HG03175 (cell line): ENCODE measurements at regions not wholly inside any gene's neighbourhood (a gene's known extent, or its start where the extent isn't known, plus 50 kb on each side); places are given as distances from the start of the nearest gene placed in this dataset.
"Not testable (repeated sequence)": the region's sequence is repeated elsewhere in the genome, so short reads cannot be mapped to it uniquely, and the experiment has no call there.

Experiments used
- ATAC-seq: cut with Tn5 transposase; IDR thresholded peaks from one replicate; pipeline ENCODE4 v1.9.1; 2021; ENCODE audit warnings: mild to moderate bottlenecking, moderate library complexity; ENCODE audit not compliant: unreplicated experiment

DNA sequence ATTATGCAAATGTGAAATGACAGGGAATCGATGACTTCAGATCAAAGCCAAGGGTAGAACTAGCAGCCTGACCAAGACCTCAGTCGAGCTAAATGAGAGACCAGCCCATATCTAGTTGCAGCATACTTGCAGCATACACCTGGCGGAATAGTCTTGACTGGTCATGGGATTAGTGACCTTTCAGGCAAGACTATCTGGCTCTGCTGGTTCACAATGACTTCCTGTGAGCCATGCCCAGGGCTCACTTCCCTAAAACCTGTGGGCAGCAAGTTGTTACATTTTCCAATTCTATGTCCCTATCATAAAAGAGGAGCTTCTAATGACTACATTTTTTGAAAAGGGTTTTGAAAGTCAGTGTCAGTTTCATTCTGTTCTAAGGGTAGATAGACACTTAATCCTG is 1624.9 kb upstream of the CELF4 start:
- ATAC-seq: no peak

DNA sequence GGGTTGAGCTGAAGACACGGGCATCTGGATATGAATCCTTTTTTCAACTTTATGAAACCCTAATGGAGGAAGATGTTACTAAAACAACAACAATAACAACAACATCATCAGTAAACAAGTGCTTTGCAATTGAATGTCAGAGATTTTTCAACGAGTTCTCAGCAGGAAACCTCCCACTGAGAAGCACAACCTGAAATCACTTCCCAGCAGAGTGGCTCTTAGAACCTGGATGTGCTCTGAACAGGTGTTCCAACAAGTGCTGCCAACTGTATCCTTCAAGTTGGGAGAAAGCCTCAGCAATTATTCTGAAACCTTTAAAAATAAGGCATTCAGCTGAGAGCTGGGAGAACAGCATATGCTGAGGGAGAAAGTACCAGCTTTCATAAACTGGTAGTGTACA is 1622.7 kb upstream of the CELF4 start:
- ATAC-seq: no peak

DNA sequence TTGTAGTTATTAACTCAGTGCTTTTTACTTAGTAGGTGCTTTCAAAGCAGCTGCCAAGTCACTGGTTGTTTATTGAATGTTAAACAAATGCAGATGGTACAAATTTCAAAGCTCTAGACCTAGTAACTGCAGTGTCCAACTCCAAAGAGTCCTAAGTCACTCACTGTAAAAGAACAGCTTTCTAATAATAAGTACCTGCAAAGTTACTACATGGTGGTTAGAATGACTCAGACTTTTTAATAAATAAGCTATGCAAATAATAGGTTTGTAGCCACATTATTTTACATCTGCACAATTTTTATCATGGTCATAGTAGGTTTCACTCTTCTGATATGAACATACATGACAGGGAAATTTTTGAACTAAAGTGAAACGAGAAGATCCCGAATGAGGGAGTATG is 1620.4 kb upstream of the CELF4 start:
- ATAC-seq: no peak

DNA sequence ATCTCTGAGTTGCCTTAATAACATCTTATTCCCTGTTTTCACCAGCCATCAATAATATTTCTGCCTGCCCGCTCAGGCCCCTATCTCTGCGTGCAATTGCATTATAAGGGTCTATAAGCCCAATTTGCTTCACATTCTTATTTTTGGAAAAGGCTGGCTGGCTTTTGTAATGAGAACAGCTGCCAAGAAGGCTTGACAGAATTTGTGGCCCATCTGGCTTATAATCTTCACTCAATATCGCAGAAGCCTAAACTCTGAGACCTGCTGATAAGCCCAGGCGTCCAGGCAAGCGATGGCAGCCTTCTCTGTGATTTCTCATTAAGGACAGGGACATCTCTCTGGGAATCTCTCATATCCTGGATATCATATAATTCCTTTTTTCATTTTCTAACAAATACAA is 1618.6 kb upstream of the CELF4 start:
- no peak for ATAC-seq

DNA sequence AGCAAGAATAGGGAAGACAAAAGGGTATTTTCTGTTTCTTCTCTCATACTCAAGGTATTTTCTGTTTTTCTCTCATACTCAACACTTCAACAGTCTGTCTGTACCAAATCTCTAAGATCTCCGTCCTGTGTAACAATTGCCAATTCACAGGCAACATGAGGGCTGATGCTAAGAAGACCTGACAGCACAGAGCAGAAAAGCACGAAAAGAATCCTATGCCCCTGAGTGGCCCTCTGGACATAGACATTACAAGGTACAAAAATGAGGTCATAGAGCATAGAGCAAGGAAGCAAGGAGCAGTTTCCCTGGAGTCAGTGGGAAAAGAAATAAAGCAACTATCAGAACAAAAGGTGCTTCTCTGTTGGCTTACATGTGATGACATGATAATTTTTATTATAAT is 1612.6 kb upstream of the CELF4 start:
- ATAC-seq: no peak

DNA sequence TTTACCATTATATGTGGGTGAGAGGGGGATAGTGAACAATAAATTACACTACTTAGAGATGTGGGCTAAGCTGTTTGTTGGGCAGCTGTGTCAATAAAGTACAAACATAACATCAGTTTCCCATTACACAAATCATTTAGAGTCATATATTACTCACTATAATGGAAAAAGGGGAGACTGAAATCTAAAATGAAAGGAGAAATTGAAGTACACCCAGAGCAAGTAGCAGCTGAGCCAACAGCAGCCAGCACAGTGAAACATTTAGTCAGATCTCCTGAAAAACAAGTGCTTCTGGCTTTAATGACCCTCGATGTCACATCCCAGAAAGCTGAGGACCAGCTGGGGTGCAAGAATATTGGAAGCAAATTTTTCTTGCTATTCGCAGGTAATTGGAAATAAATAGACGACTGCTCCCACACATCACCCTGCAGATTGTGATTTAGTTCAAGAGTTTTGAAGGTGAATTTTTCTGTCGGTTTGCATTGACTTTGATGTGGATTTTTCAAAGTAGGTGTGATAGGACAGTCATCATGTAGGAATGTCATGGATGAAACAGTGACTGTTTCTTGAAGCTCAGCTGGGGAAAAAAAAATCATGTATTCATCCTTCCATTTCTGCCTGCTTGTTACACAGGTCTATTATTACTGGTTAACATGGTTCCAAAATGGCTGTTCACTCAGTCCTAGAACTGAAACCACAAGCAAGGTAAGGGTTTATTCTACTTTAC is 1607.3 kb upstream of the CELF4 start:
- ATAC-seq: no peak

DNA sequence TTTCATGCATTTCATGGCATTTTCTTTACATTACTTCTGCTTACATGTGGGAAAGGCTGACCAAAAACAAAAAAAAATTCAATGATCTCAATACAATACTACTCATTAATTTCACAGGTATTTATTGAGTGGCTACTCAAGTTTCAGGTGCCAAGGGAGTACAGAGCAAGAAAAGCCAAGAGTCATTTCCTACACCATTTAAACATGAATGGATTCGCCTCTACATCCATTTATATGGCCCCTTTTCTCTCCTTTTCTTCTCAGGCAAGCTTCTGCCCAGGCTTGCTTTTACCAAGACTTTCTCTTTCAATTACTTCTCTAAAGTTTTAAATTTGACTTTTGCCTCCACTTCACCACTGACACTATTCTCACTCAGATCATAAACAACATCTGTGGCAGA is 1603.1 kb upstream of the CELF4 start:
- no peak for ATAC-seq

DNA sequence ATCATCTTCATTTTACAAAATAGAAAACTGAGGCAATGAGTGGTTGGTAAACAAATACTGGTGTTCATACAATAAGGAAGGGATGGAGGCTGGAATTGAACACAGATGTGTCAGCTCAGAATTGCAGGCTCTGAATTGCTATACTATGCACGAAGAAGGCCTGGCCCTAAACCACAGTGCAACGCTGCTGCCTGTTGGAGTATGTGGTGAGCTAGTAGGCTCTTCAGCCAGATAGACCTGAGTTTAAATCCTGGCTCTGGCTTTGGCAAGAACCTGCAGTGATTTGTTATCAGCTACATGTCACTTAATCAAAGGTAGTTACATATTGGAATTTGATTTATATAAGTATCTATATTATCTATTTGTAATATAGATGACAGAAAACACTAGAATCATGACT is 1602.4 kb upstream of the CELF4 start:
- no peak for ATAC-seq

DNA sequence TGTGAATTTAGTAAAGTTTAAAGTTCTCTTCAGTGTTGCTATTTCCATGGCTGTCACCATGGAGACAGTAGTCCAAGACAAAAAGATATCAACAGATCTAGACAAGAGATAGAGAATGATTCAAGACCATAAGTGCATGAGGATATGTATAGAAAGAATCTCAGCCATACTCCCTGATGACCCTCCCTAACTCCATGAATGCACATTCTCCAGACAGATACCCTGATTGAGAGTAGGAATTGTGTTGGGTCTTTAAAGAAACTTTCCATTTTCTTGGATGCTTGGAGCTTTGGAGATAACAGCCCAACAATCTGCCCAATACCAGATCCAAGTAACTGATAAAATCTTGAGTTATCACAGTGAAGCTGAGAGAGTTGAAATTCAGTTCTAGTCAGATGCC is 1601.2 kb upstream of the CELF4 start:
- no peak for ATAC-seq

DNA sequence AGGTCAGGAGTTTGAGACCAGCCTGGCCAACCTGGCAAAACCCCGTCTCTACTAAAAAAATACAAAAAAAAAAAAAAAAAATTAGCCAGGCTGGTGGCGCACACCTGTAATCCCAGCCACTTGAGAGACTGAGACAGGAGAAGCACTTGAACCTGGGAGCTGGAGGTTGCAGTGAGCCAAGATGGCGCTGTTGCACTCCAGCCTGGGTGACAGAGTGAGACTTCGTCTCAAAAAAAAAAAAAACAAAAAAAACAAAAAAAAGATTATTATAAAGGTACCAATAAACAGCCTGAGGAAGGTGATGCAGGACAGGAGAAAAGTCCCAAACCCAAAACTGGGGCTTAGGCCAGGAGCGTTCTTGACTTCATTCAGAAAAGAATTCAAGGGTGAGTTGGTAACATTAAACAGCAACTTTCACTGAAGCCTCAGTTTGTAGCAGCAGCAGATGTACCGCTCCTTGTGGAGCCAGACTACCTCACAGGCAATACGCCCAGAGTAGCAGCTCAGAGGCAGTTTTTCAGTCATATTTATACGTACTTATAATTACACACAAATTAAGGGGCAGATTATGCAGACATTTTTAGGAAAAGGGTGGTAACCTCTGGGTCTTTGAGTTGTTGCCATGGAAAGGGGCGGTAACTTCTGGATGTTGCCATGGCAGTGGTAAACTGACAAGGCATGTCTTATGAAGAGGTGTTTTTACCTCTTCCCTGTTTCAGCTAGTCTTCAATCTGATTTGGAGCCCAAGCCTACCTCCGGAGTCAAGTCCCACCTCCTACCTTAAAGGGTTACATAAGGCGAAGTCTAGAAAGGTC is 1596.6 kb upstream of the CELF4 start:
- no peak for ATAC-seq

DNA sequence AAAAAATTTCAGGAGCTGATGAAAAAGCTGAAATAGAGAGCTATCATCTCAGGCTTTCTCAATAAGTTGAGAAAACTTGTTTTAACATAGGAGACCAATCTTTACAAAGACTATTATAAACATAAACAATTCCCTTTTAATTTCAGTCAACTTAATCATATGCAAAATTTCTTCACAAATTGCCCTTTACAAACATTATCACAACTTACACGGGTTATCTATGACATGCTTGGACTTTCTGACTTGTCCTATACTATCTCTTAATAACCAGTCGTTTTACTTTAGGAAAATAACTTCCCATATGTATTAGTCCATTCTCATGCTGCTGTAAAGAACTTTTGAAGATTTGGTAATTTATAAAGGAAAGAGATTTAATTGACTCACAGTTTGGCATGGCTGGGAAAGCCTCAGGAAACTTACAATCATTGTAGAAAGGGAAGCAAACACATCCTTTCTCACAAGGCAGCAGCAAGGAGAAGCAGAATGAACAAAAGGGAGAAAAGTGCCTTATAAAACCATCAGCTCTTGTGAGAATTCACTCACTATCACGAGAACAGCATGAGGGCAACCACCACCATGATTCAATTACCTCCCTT is 1583.7 kb upstream of the CELF4 start:
- ATAC-seq: no peak

DNA sequence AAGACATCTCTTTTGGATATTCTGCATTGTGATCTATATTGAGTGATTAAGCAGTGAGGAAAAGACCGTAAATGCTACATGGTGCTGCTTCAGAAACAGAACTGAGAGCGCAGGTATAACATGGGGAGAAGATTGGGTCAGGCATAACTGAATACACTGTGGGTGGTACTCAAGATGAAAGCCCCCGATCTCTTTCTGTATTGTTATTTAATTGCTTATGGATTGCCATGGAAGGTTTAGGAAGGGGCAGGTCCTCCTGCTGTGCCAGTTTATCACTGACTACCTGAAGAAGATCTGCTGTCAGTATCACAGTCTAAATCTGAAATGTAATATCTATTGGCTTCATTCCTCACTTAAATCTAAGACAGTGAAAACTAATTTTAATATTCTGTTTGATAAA is 1568.7 kb upstream of the CELF4 start:
- ATAC-seq: no peak

DNA sequence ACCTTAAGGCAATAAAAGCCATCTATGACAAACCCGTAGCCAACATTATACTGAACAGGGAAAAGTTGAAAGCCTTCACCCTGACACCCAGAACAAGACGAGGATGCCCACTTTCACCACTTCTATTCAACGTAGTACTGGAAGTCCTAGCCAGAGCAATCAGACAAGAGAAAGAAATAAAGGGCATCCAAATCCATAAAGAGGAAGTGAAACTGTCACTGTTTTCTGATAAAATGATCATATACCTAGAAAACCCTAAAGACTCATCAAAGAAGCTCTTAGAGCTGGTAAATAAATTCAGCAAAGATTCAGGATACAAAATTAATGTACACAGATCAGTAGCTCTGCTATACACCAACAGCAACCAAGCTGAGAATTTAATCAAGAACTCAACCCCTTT is 1561.9 kb upstream of the CELF4 start:
- ATAC-seq: not testable (repeated sequence)

DNA sequence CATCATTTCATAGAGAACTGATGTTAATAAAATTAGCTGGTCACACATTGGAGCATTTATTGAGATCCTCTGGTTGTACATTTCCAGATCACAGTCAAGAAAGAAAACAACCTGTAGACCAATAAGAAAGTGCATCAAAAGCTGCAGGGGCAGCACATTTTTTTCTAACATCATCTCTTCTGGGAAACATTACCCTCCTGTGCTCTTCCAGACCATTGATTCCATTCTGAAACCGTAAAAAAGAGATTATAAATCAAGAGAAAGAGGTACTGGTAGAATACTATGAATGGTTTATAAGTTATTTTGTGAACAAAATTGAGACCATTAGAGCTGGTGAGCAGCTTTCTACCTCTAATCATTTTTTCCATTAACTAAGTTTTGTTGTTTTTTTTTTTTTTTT is 1548.2 kb upstream of the CELF4 start:
- ATAC-seq: no peak

DNA sequence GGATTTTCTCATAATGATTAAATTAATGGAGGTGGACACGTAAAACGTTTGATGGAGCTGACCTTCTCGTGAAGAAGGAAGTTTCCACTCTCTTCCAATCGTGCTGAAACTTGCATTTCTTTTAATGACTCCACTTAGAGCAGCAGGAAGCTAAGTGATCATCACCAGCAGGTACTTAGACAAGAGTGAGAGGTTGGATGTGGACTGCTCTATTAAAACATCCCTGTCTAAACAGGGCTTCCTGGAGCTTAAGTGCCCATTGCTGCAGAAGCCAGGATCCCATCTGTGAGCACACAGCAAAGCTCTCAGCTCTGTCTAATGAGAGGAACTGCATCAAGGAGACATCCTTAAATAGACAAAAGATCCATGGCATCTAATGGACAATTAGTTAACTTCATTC is 1539.5 kb upstream of the CELF4 start:
- ATAC-seq: no peak

DNA sequence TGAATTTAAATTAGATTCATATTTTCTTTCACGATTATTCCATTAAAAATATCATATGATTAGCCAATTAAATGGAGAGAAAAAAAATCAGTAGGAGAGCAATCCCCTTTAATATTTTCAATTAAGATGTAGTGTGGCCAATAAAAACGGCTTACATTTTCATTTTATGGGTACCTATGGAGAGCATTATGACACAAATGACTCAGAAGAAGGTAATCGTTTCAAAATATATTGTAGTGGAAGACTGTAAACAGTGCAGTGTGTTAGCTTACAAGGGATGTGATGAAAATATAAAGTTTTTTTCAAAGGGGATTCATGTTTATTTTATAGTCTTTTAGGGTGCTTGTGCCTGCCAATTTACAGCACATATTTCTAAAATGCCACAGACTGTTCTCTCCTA is 1507.4 kb upstream of the CELF4 start:
- ATAC-seq: no peak

DNA sequence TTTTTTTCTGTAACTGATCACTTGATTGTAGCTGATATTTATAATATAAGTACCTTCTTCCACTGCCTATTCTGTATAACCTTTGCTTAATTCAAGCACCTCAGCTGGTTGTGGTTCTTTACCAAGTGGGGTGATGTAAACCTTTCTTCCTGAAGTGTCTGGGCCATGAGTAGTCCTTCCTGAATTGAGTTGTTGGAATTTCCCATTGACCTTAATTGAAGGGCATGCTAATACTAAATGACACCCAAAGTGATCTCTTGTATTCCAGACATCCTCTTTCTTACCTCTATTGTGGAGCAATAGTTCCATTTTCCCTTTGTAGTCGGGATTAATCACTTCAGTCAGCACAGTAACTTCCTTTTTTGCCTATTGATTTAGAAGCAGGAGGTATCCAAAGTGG is 1496.8 kb upstream of the CELF4 start:
- no peak for ATAC-seq

DNA sequence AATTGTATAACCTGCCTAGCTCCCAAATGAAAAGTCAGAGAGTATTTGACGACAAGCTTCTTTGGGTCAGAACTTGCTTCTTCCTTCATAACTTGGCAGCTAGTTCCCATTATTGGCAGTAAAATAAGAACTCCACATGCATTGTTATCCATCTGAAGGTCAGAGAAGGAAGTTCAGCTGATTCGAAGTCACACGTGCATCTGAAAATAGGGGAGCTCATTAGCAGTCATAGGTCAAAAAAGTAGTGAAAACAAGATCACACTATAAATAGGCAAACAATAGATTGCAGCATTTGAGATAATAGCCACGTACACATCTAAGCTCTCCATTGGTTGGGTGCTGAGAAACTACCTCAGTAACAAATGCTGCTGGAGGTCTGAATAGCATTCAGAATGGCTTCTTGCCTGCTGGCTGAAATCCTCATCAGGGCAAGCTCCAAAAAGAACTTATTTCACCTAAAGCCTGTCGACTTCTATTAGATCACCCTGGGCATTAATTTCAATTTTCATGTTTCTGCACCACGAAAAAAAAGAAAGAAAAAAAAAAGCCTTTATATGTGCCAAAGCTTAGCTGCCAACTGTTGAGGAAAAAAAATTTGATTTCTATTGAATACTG is 1492.9 kb upstream of the CELF4 start:
- no peak for ATAC-seq

DNA sequence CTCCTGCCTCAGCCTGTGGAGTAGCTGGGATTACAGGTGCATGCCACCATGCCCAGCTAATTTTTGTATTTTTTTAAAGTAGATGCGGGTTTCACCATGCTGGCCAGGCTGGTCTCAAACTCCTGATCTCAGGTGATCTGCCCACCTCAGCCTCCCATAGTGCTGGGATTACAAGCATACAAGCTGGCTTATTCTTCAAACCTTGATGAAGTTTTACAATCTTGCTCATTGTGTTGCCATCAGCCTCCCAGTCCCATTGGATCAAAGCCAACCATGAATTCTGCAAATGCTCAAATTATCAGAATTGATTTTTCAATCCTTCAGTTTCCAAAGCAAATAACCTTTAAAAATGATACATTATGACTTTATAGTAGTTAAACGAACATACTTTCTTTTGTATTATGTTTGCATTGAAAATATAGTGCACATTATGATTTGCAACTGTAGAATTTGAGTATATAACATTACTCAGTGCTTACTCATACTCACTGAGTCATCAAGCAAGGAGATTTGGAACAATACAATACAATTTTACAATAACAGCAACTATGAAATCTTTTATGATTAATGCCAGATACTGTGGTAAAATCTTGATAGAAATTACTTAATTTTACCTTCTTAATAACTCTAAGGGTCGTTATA is 1491.9 kb upstream of the CELF4 start:
- ATAC-seq: no peak

DNA sequence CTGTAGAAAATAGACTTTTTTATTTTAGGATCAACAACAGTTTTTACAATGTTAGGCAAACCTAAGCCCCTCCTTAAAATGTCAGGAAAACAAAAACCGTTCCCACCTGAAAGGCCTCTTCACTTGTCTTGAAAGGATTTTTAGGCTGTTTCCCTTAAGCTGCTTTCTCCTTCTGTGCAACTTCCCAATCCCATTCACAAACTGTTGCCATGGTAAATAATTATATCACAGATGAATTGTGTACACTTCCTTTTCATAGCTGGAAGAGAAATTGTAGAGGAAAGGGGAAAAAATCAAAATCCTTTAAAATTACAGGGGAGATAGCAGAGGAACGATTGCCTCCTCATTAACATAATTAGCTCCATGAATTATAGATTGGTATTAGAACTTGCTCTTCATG is 1488.0 kb upstream of the CELF4 start:
- ATAC-seq: no peak

DNA sequence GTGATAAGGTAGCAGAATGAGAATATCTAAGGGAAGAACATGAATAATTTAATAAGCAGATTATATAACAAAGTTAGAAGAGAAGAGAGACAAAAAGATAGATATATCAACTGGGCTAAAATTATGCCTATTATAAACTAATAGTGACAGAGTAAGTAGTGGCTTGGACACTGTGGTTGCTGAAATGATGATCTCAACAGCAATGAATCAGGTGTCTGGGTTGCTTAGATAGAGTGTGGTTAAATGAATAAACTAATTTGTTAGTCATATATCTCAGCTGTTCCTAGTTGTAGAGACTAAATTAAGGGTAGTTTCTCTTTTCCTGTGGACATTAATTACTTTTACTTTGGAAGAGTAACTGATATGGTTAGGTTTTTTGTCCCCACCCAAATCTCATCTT is 1485.4 kb upstream of the CELF4 start:
- no peak for ATAC-seq
